Esophagus (tissue), 2 donors: ENCODE measurements at regions not wholly inside any gene's neighbourhood (a gene's known extent, or its start where the extent isn't known, plus 50 kb on each side); places are given as distances from the start of the nearest gene placed in this dataset.

Experiments
- H3K27ac ChIP-seq, 2 donors: one replicate each; pipeline ENCODE4 v1.5.1; 2013; ENCODE audit warnings: low read depth in 2 of 2, mild to moderate bottlenecking in 2 of 2, inconsistent platforms in 1 of 2, low read length in 1 of 2, moderate library complexity in 1 of 2
- H3K27me3 ChIP-seq, 2 donors: one replicate each; pipeline ENCODE4 v1.6.1; 2013; ENCODE audit warnings: low read length in 2 of 2, control low read depth in 1 of 2, mild to moderate bottlenecking in 1 of 2; ENCODE audit not compliant: insufficient read depth in 2 of 2, control insufficient read depth in 1 of 2
- H3K36me3 ChIP-seq, 2 donors: one replicate each; pipeline ENCODE4 v1.6.1; 2013; ENCODE audit warnings: low read length in 1 of 2; ENCODE audit not compliant: control insufficient read depth in 2 of 2, insufficient read depth in 2 of 2
- H3K4me1 ChIP-seq, 2 donors: one replicate each; pipeline ENCODE4 v1.6.1; 2013; ENCODE audit warnings: low read length in 1 of 2; ENCODE audit not compliant: control insufficient read depth in 2 of 2, insufficient read depth in 2 of 2
- H3K4me3 ChIP-seq, 2 donors: one replicate each; pipeline ENCODE4 v1.5.1; 2013; ENCODE audit warnings: low read length in 2 of 2, mild to moderate bottlenecking in 2 of 2, low read depth in 1 of 2, moderate library complexity in 1 of 2
- H3K9me3 ChIP-seq, 2 donors: one replicate each; pipeline ENCODE4 v1.6.1; 2013; ENCODE audit warnings: mild to moderate bottlenecking in 2 of 2, low read depth in 1 of 2, low read length in 1 of 2, moderate library complexity in 1 of 2; ENCODE audit not compliant: control insufficient read depth in 2 of 2, insufficient read depth in 1 of 2
- WGBS, 2 donors: extraction: QIAGEN DNeasy Blood & Tissue Kit; methylation state at CpG; one replicate each; pipeline ENCODE4 v1.1.7; 2013; 5-methylcytosine and 5-hydroxymethylcytosine counted together
- donor health status: healthy with polysubstance abuse.
- donor health status: Bipolar disorder and iron deficiency.

GRCh38 chr9:126750941-126751725 lies 53.7 kb upstream of the ZBTB43 start:
- Histone ChIP-seq H3K4me3 (no peak overlapping the region), H3K27me3 (no peaks in the 10 kb centered on the region), H3K9me3 (peaks cover 0 to 3% of the 10 kb centered on the region in 2 donors), H3K4me1 (peaks cover 4 to 13% of the 10 kb centered on the region in 2 donors), H3K36me3 (no peaks in the 10 kb centered on the region), H3K27ac (no peak overlapping the region)
- 81 to 88% methylated on average over 6 of the region's 6 CpGs for WGBS, 2 donors

GRCh38 chr9:126752376-126752775 lies 52.5 kb upstream of the ZBTB43 start:
- no peaks in the 10 kb centered on the region for H3K27me3 ChIP-seq
- H3K4me3 ChIP-seq, result no peak overlapping the region
- no peaks in the 10 kb centered on the region for H3K36me3 ChIP-seq
- H3K27ac ChIP-seq, result peak overlapping the region in 1 of 2 donors; percentile 24
- peaks cover 4 to 13% of the 10 kb centered on the region in 2 donors for H3K4me1 ChIP-seq
- WGBS, 2 donors, result 51 to 62% methylated on average over 4 of the region's 4 CpGs
- H3K9me3 ChIP-seq, result peaks cover 0 to 3% of the 10 kb centered on the region in 2 donors

GRCh38 chr9:126752881-126753670 lies 51.8 kb upstream of the ZBTB43 start:
- Histone ChIP-seq H3K4me3 (no peak overlapping the region), H3K27me3 (no peaks in the 10 kb centered on the region), H3K27ac (peak overlapping the region; percentile 1), H3K4me1 (peaks cover 4 to 13% of the 10 kb centered on the region in 2 donors), H3K36me3 (no peaks in the 10 kb centered on the region), H3K9me3 (peaks cover 0 to 3% of the 10 kb centered on the region in 2 donors)
- WGBS, 2 donors, result 69 to 70% methylated on average over 10 of the region's 10 CpGs

- Histone ChIP-seq H3K36me3 (no peaks in the 10 kb centered on the region), H3K4me1 (peaks cover 4 to 13% of the 10 kb centered on the region in 2 donors), H3K27me3 (no peaks in the 10 kb centered on the region), H3K27ac (no peak overlapping the region), H3K9me3 (peaks cover 0 to 3% of the 10 kb centered on the region in 2 donors), H3K4me3 (no peak overlapping the region)
- 70 to 83% methylated on average over 19 of the region's 19 CpGs for WGBS, 2 donors
These were observed 50.2 kb upstream of the ZBTB43 start for GRCh38 chr9:126754436-126755316.
